ENCODE measurements at regions not wholly inside any gene's neighbourhood (a gene's known extent, or its start where the extent isn't known, plus 50 kb on each side); places are given as distances from the start of the nearest gene placed in this dataset.

- WGBS (ENCODE audit: insufficient coverage): 48% methylated on average over 5 of the region's 5 CpGs
- no peak for DNase-seq
- H3K9me3 ChIP-seq (replicated peaks; ENCODE audit: control insufficient read depth, low read depth, low read length): no peaks in the 10 kb centered on the region
- no peaks in the 10 kb centered on the region for H3K27me3 ChIP-seq (ENCODE audit: control insufficient read depth, insufficient read depth, low read length)
- no peak overlapping the region for H3K27ac ChIP-seq (ENCODE audit: low read length)
- H3K4me3 ChIP-seq (ENCODE audit: low read length): no peak overlapping the region
- no peaks in the 10 kb centered on the region for H3K36me3 ChIP-seq (ENCODE audit: control insufficient read depth, insufficient read depth, low read length)
- no peaks in the 10 kb centered on the region for H3K4me1 ChIP-seq (ENCODE audit: control insufficient read depth, insufficient read depth, low read length)
Observed at GRCh38 chr1:58345215-58346035, 201.1 kb downstream of the OMA1 start.

GRCh38 chr1:58340185-58340584 is 206.3 kb downstream of the OMA1 start:
- Histone ChIP-seq H3K4me1 (ENCODE audit: control insufficient read depth, insufficient read depth, low read length) (no peaks in the 10 kb centered on the region), H3K27ac (ENCODE audit: low read length) (no peak overlapping the region), H3K9me3 (replicated peaks; ENCODE audit: control insufficient read depth, low read depth, low read length) (no peaks in the 10 kb centered on the region), H3K27me3 (ENCODE audit: control insufficient read depth, insufficient read depth, low read length) (no peaks in the 10 kb centered on the region), H3K4me3 (ENCODE audit: low read length) (no peak overlapping the region), H3K36me3 (ENCODE audit: control insufficient read depth, insufficient read depth, low read length) (no peaks in the 10 kb centered on the region)
- DNase-seq: no peak
- WGBS (ENCODE audit: insufficient coverage): no CpG with 5 or more reads among the region's 4 CpGs

GRCh38 chr1:58338081-58338480 is 208.4 kb downstream of the OMA1 start:
- Histone ChIP-seq H3K27me3 (ENCODE audit: control insufficient read depth, insufficient read depth, low read length) (no peaks in the 10 kb centered on the region), H3K9me3 (replicated peaks; ENCODE audit: control insufficient read depth, low read depth, low read length) (no peaks in the 10 kb centered on the region), H3K36me3 (ENCODE audit: control insufficient read depth, insufficient read depth, low read length) (no peaks in the 10 kb centered on the region), H3K4me1 (ENCODE audit: control insufficient read depth, insufficient read depth, low read length) (no peaks in the 10 kb centered on the region), H3K27ac (ENCODE audit: low read length) (no peak overlapping the region), H3K4me3 (ENCODE audit: low read length) (no peak overlapping the region)
- DNase-seq: no peak
- 36% methylated on average over 1 of the region's 1 CpG for WGBS (ENCODE audit: insufficient coverage)

- WGBS (ENCODE audit: insufficient coverage): no CpG with 5 or more reads among the region's 1 CpG
- no peak for DNase-seq
- Histone ChIP-seq H3K4me1 (ENCODE audit: control insufficient read depth, insufficient read depth, low read length) (no peaks in the 10 kb centered on the region), H3K27me3 (ENCODE audit: control insufficient read depth, insufficient read depth, low read length) (no peaks in the 10 kb centered on the region), H3K9me3 (replicated peaks; ENCODE audit: control insufficient read depth, low read depth, low read length) (no peaks in the 10 kb centered on the region), H3K36me3 (ENCODE audit: control insufficient read depth, insufficient read depth, low read length) (no peaks in the 10 kb centered on the region), H3K4me3 (ENCODE audit: low read length) (no peak overlapping the region), H3K27ac (ENCODE audit: low read length) (no peak overlapping the region)
Observed at GRCh38 chr1:58333511-58333910, 213.0 kb downstream of the OMA1 start.

DNA sequence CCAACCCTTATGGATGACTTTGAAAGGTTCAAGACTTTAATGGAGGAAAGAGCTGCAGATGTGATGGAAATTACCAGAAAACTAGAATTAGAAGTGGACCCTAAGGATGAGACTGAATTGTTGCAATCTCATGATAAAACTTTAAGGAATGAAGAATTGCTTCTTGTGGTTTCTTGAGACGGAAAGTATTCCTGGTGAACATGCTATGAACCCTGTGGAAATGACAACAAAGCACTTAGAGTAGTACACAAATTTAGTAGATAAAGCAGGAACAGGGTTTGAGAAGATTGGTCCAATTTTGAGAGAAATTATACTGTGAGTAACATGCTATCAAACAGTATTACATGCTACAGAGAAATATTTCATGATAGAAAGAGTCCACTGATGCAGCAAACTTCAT is 215.4 kb downstream of the OMA1 start:
- no peaks in the 10 kb centered on the region for H3K4me1 ChIP-seq (ENCODE audit: control insufficient read depth, insufficient read depth, low read length)
- WGBS (ENCODE audit: insufficient coverage): 83% methylated on average over 1 of the region's 1 CpG

GRCh38 chr1:58325866-58326265 is 220.7 kb downstream of the OMA1 start:
- no peak overlapping the region for H3K4me3 ChIP-seq (ENCODE audit: low read length)
- no peak for DNase-seq
- H3K27me3 ChIP-seq (ENCODE audit: control insufficient read depth, insufficient read depth, low read length): no peaks in the 10 kb centered on the region
- WGBS (ENCODE audit: insufficient coverage): 44% methylated on average over 1 of the region's 6 CpGs
- no peak overlapping the region for H3K27ac ChIP-seq (ENCODE audit: low read length)
- no peaks in the 10 kb centered on the region for H3K36me3 ChIP-seq (ENCODE audit: control insufficient read depth, insufficient read depth, low read length)
- peaks cover 3% of the 10 kb centered on the region for H3K9me3 ChIP-seq (replicated peaks; ENCODE audit: control insufficient read depth, low read depth, low read length)
- no peaks in the 10 kb centered on the region for H3K4me1 ChIP-seq (ENCODE audit: control insufficient read depth, insufficient read depth, low read length)

More for the DNA sequence above, 215.4 kb downstream of the OMA1 start:
- DNase-seq: no peak
- no peak overlapping the region for H3K27ac ChIP-seq (ENCODE audit: low read length)
- no peak overlapping the region for H3K4me3 ChIP-seq (ENCODE audit: low read length)
- H3K36me3 ChIP-seq (ENCODE audit: control insufficient read depth, insufficient read depth, low read length): no peaks in the 10 kb centered on the region
- no peaks in the 10 kb centered on the region for H3K9me3 ChIP-seq (replicated peaks; ENCODE audit: control insufficient read depth, low read depth, low read length)
- no peaks in the 10 kb centered on the region for H3K27me3 ChIP-seq (ENCODE audit: control insufficient read depth, insufficient read depth, low read length)

GRCh38 chr1:58324558-58324957 is 222.0 kb downstream of the OMA1 start:
- no peak for DNase-seq
- Histone ChIP-seq H3K4me3 (ENCODE audit: low read length) (no peak overlapping the region), H3K4me1 (ENCODE audit: control insufficient read depth, insufficient read depth, low read length) (no peaks in the 10 kb centered on the region), H3K9me3 (replicated peaks; ENCODE audit: control insufficient read depth, low read depth, low read length) (peaks cover 3% of the 10 kb centered on the region), H3K36me3 (ENCODE audit: control insufficient read depth, insufficient read depth, low read length) (no peaks in the 10 kb centered on the region), H3K27me3 (ENCODE audit: control insufficient read depth, insufficient read depth, low read length) (no peaks in the 10 kb centered on the region), H3K27ac (ENCODE audit: low read length) (no peak overlapping the region)
- no CpG with 5 or more reads among the region's 2 CpGs for WGBS (ENCODE audit: insufficient coverage)

DNA sequence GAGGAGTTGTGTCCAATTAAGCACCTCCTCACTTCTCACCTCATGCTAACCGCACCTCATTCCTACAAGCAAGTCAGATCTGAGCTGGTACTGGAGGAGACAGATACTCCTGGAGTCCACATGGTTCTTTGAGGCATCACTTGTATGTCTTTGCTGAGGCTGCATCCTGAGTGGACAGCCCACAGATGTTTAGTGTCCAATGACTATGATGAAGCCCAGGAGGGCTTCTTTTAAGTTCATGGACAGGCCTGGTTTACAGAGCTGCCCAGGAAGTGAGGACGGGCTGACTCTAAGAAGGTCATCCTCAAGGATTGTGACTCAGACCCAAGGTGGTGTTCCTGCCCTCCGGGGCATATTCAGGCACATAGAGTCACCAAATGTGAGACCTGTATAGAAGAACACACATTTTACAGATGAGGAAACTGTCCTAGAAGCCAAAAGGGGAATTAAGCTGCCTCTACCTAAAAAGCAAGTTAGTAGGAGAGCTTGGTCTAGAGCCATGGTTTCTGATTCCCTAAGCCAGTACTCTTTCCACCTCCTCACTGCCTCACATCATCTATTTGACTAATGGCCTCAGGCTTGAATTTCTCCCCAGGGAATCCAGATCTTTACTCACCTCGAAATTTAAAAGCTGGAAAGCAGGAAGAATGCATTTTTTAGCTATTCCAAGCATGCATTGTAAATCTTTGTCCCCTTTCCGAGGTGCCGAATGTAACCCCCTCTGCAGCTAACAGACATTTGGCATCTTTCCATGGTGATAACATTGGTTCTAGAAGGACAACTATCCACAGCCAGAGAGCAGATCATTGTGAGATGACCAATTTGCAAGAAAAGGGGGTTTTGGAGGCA is 228.1 kb downstream of the OMA1 start:
- no peaks in the 10 kb centered on the region for H3K27me3 ChIP-seq (ENCODE audit: control insufficient read depth, insufficient read depth, low read length)
- H3K9me3 ChIP-seq (replicated peaks; ENCODE audit: control insufficient read depth, low read depth, low read length): peaks cover 3% of the 10 kb centered on the region
- WGBS (ENCODE audit: insufficient coverage): 38% methylated on average over 3 of the region's 6 CpGs
- H3K4me3 ChIP-seq (ENCODE audit: low read length): no peak overlapping the region
- H3K36me3 ChIP-seq (ENCODE audit: control insufficient read depth, insufficient read depth, low read length): no peaks in the 10 kb centered on the region
- no peak overlapping the region for H3K27ac ChIP-seq (ENCODE audit: low read length)
- no peak for DNase-seq
- no peaks in the 10 kb centered on the region for H3K4me1 ChIP-seq (ENCODE audit: control insufficient read depth, insufficient read depth, low read length)

GRCh38 chr1:58317694-58318093 is 228.8 kb downstream of the OMA1 start:
- H3K27me3 ChIP-seq (ENCODE audit: control insufficient read depth, insufficient read depth, low read length): no peaks in the 10 kb centered on the region
- no peak for DNase-seq
- H3K9me3 ChIP-seq (replicated peaks; ENCODE audit: control insufficient read depth, low read depth, low read length): peaks cover 3% of the 10 kb centered on the region
- H3K4me1 ChIP-seq (ENCODE audit: control insufficient read depth, insufficient read depth, low read length): no peaks in the 10 kb centered on the region
- H3K36me3 ChIP-seq (ENCODE audit: control insufficient read depth, insufficient read depth, low read length): no peaks in the 10 kb centered on the region
- no peak overlapping the region for H3K4me3 ChIP-seq (ENCODE audit: low read length)
- no CpG with 5 or more reads among the region's 1 CpG for WGBS (ENCODE audit: insufficient coverage)
- no peak overlapping the region for H3K27ac ChIP-seq (ENCODE audit: low read length)

- no CpG with 5 or more reads among the region's 2 CpGs for WGBS (ENCODE audit: insufficient coverage)
- Histone ChIP-seq H3K9me3 (replicated peaks; ENCODE audit: control insufficient read depth, low read depth, low read length) (peaks cover 3% of the 10 kb centered on the region), H3K36me3 (ENCODE audit: control insufficient read depth, insufficient read depth, low read length) (no peaks in the 10 kb centered on the region), H3K27ac (ENCODE audit: low read length) (no peak overlapping the region), H3K4me3 (ENCODE audit: low read length) (no peak overlapping the region), H3K4me1 (ENCODE audit: control insufficient read depth, insufficient read depth, low read length) (no peaks in the 10 kb centered on the region), H3K27me3 (ENCODE audit: control insufficient read depth, insufficient read depth, low read length) (no peaks in the 10 kb centered on the region)
- no peak for DNase-seq
Observed at GRCh38 chr1:58317086-58317485, 229.4 kb downstream of the OMA1 start.
